Activated CD8-positive, alpha-beta memory T cell treated with anti-CD3 and anti-CD28 coated beads for 36 hours (primary cell): ENCODE measurements at regions not wholly inside any gene's neighbourhood (a gene's known extent, or its start where the extent isn't known, plus 50 kb on each side); places are given as distances from the start of the nearest gene placed in this dataset.
"Not testable (repeated sequence)": the region's sequence is repeated elsewhere in the genome, so short reads cannot be mapped to it uniquely, and the experiment has no call there.

ENCODE experiments used
- CTCF ChIA-PET: fragments of 350-600 bp; sonication (Branson Sonifier 250); formaldehyde crosslinking; loops from one replicate; lab custom pipeline; 2021; ENCODE audit warnings: antibody characterized with exemption; lab: Charles Lee
- POLR2A ChIA-PET: fragments of 350-600 bp; sonication (Branson Sonifier 250); formaldehyde crosslinking; loops from one replicate; lab custom pipeline; 2021; ENCODE audit warnings: antibody characterized with exemption; lab: Charles Lee

DNA sequence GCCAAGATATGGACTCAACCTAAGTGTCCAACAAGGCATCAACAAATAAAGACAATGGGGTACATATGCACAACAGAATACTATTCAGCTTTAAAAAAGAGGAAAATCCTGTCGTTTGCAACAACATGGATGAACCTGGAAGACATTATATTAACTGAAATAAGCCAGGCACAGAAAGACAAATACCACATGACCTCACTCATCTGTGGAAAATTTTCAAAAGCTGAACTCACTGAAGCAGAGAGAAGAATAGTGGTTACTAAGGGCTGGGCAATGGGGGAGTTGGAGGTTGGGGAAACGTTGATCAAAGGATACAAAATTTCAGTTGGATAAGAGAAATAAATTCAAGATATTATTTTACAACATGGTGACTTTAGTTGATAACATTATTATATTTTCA lies 221.4 kb upstream of the PITRM1 start:
- CTCF ChIA-PET: no interaction called here
- POLR2A ChIA-PET: no interaction called here

DNA sequence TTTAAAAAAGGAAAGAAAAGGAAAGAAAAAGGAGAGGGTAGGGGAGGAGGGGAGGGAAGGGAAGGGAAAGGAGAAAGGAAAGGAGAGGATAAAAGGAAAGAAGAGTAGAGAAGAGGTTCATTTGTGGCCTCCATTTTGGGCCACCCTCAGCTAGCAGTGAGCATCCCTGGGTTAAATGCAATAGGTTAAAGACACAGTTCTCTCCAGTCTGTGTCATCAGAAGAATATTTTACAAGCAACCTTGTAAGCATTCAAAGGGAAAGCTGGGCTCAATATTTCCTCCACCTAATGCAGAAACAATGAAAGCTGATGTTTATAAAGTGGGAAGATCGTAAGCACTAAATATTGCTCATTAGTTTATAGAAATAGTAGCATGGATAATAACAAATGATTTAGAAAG lies 219.1 kb upstream of the PITRM1 start:
- ChIA-PET POLR2A (no interaction called here), CTCF (no interaction called here)

DNA sequence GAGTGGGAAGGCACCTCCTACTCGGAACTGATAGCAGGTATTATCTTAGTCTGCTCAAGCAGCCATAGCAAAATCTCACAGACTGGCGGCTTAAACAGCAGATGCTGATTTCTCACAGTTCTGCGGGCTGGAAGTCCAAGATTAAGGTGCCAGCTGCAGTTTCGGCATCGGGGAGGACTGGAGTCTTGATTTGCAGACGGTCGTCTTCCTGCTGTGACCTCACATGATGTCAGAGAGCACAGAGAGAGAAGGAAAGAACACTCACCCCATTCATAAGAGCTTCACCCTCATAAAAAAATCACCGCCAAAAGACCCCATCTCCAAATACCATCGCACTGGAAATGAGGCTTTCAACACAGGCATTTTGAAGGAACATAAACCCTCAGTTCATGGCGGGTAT lies 216.5 kb upstream of the PITRM1 start:
- CTCF ChIA-PET: no interaction called here
- POLR2A ChIA-PET: interaction anchor here (0.7 kb wide), 1 partner anchor 20 kb away, joined by 3 read pairs; no protein-coding TSS in a partner anchor

DNA sequence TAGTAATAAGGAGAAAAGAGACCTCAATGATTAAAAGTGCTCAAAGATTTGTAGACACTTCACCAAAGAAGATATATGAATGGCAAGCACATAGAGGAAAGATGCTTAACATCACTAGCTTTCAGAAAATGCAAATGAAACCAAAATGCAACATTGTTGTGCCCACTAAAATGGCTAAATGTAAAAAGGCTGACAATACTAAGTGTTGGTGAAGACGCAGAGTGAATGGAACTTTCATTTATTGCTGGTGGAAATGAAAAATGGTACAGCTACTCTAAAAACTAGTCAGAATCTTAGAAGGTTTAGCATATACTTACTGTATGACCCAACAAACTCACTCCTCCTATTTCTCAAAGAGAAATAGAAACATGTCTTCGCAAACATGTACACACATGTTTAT lies 212.9 kb upstream of the PITRM1 start:
- POLR2A ChIA-PET: no interaction called here
- CTCF ChIA-PET: no interaction called here

DNA sequence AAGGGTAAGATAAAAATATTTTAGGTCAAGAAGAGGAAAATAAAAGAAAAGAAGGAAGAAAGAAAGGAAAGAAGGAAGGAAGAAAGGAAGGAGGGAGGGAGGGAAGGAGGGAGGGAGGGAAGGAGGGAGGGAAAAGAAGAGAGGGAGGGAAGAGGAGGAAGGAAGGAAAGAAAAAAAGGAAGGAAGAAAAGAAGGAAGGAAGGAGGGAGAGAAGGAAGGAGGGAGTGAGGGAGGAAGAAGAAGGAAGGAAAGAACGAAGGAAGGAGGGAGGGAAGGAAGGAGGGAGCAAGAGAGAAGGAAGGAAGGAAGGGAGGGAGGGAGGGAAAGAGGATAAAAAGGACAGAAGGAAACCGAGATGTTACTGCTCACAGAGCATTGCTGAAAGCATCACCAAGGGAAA lies 209.5 kb upstream of the PITRM1 start:
- ChIA-PET POLR2A (no interaction called here), CTCF (no interaction called here)

DNA sequence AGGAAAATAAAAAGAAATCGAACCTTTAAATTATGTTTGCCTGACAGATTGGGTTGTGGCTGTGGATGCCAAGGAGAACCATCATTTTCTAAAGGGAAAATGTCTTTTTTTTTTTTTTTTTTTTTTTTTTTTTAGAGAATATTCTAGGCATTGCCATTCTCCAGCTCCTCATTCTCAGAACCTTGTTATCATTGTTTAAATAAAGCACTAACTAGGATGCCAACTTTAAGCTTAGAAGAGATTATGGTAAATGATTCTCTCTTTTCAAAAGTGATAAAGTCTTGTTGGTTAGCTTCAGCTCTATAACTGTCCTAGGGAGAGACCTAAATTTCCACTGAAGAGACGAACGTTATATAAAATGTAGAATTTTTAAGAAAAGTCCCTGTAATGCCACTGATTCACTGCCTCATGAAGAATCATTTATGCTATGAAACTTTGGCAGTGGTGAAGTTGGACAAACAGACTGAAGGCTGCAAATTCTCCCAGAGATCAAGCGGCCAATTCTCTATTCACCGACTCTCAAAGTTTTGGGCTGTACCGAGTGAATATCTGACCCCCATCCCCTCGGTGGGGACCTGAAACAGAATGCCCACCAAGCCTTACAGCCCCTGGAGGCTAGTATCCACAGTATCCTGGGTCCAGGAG lies 207.9 kb upstream of the PITRM1 start:
- ChIA-PET POLR2A (no interaction called here), CTCF (no interaction called here)

DNA sequence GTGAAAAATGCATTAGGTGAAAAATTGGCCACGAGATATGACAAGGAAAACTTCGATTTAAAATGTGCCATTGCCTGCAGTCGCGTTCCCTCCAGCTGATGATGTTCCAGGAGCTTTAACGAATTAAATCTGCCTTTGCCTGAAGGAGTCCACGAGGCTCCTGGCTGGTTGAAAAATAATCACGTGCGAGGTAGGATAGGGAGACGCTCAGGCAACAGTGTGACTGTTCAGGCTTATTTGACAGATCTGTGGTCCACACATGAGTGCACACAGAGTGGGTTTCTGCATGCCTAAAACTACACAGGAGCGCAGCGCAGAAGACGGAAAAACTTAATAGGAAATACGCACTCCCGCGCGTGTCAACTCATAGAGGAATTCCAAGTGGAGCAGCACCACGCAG lies 204.0 kb upstream of the PITRM1 start:
- ChIA-PET POLR2A (no interaction called here), CTCF (no interaction called here)

DNA sequence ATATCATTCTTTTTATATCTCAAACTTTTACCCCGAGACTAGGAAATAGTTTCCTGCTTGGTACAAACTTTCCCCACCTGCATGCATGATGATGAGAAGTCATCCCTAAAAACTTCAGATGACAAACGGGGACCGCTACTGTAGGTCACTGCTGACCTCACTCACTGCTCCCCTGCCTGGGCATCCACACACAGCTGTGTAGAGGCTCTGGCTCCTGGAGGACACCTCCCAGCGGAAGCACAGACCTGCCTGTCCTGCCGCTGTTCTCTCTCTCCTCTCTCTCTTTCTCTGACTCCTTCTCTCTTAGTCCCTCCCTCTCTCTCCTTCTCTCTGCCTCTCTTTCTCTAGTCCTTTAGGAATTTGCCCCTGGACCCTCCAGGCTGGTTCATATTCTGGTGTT lies 202.9 kb upstream of the PITRM1 start:
- ChIA-PET CTCF (no interaction called here), POLR2A (no interaction called here)

DNA sequence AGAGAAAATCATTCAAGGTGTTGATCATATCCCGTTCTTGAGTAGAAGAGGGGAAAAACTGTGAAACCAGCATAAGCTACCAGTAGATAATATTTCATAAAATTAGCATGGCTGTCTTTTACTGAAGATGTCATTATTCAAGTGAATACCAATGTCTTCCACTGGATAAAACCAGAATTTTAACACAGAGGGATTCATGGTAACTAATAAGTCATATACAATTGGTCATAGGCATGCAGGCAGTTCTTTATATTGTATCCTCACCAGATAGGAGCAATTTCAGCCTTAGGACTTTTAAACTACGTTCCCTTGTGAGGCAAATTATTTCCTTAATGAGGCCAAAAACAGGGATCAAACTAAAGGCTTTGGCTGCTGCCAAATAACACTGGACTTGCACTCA lies 202.3 kb upstream of the PITRM1 start:
- POLR2A ChIA-PET: no interaction called here
- CTCF ChIA-PET: no interaction called here

DNA sequence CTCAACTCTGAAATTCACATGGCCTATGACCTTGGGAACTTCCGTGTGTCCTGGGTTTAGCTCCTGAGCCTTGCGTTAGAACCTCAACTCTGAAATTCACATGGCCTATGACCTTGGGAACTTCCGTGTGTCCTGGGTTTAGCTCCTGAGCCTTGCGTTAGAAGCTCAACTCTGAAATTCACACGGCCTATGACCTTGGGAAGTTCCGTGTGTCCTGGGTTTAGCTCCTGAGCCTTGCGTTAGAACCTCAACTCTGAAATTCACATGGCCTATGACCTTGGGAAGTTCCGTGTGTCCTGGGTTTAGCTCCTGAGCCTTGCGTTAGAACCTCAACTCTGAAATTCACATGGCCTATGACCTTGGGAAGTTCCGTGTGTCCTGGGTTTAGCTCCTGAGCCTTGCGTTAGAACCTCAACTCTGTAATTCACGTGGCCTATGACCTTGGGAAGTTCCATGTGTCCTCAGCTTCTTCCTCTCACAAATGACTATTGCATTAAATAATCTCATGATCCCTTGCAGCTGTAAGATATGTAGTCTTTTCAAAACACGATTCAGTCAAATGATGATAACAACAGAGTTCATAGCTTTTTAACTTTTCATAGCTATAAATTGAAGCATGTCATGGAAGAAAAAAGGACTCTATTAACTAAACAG lies 200.9 kb upstream of the PITRM1 start:
- POLR2A ChIA-PET, CTCF ChIA-PET: not testable (repeated sequence)

DNA sequence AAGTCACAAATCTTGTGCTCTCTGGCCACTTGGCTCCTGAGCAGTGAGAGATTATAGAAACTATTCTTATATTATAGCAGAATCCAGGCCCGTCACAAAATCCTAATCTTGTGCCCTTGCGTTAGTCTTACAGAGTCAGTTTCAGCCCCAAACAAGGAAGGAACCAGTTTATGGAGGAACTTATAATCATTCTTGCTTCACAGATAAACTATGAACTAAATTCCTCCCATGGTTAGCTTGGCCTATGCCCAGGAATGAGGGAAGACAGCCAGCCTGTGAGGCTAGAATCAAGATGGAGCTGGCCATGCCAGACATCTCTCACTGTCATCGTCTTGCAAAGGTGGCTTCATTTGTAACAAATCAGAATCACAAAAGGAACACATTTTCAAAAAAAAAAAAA lies 199.7 kb upstream of the PITRM1 start:
- ChIA-PET CTCF (no interaction called here), POLR2A (no interaction called here)

DNA sequence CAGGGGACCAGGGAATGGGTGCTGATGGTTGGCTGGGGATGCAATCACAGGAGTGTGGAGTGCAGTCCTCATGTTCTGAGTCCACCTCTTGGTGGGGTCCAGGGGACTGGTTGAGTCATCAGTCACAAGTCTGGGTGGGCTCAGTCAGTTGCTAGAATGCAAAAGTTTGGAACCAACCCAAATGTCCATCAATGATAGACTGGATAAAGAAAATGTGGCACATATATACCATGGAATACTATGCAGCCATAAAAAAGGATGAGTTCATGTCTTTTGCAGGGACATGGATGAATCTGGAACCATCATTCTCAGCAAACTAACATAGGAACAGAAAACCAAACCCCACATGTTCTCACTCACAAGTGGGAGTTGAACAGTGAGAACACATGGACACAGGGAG lies 199.0 kb upstream of the PITRM1 start:
- CTCF ChIA-PET, POLR2A ChIA-PET: not testable (repeated sequence)

DNA sequence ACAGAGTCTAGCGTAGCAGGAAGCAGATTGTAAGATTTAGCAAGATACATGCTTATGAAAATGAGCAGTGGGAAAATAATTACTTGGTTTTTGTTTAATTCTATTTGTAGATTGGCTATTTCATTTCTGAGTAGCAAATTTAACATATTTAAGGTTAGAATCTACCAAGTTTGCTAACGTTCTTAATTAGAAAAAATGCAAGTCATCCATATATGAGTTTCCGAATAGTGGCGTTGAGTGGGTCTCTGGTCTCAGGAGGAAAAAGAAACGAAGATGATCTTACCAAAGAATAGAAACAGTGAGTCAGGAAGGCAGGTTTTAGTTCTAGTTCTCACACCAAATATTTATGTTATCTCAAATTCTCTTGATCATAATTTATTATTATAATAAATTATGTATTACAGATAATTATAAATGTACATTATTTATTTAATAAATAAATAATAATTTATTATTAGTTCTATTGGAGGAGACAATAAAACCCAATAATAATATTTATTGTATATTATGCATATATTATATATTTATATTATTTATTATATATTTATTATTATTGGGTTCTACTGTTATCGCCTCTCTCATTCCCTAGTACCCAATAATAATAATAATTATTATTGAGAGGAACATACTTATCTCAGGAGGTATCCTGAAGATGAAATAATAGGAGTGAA lies 194.3 kb upstream of the PITRM1 start:
- ChIA-PET CTCF (no interaction called here), POLR2A (no interaction called here)

DNA sequence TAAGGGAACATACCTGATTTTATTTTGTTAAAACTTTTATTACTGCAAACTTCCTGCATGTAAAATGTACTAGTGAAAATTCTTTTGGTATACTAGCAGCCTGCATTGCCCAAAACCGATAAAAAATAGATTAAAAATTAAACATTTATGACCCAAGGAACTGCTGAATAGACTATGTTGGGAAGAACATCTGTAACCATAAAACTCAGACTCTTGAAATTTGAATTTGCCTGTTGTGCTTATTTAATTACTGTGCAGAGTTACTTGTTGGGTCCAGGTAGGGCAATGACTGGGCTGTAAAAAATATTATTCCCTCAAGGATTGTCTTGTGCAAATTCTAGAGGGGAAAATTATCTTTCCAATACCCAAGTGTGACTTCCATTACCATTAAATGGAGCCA lies 193.5 kb upstream of the PITRM1 start:
- CTCF ChIA-PET: no interaction called here
- POLR2A ChIA-PET: no interaction called here

DNA sequence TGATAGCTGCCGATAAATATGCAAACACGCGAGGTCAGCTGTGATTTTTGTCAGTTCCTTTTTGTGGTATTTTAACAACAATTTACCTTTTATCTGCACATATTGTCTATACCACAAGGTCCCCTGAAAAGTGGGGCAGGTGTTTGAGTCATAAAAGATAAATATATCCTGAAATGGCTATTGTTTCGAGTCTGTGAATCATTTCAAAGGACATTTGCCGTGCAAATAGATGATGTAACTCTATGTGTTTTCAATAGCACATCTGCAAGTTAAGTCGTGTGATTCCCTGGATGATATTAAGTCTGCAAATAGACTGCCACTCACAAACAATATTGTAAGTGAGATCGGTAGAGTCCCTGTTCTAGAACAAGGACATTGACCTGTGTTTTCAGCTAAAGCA lies 193.0 kb upstream of the PITRM1 start:
- CTCF ChIA-PET: no interaction called here
- POLR2A ChIA-PET: no interaction called here

DNA sequence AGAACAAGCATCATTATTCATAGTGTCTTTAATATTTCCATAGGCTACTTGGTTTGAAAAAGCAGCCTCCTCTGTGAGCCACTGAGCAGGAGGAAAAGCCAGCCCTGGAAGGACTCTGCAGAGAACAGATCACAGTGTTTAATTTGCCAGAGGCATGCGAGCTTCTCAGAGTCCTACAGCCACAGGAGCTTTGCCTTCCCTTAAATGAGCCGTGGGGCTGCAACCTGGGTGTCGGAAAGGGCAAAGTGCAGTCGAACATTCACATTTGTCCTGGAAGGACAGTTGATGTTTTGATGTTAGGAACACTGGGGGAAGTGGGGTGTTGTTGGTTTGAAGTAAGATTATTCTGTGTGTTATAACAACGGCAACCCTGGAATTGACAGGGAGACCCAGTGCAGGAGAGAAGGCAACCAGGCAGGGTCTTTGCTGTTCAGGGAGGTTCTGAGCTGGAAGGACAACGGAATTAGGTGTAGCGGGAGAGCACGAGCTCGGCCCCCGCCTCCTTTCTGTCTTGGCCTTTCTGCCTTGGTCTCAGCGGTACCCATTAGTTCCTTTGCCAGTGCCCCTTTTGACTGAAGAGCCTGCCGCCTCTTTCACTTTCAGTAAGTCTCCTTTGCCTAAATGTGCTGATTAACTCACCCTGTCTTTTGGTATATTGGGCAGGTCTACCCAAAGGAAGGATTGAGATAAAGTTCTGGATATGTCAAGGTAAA lies 192.3 kb upstream of the PITRM1 start:
- CTCF ChIA-PET: no interaction called here
- POLR2A ChIA-PET: no interaction called here

DNA sequence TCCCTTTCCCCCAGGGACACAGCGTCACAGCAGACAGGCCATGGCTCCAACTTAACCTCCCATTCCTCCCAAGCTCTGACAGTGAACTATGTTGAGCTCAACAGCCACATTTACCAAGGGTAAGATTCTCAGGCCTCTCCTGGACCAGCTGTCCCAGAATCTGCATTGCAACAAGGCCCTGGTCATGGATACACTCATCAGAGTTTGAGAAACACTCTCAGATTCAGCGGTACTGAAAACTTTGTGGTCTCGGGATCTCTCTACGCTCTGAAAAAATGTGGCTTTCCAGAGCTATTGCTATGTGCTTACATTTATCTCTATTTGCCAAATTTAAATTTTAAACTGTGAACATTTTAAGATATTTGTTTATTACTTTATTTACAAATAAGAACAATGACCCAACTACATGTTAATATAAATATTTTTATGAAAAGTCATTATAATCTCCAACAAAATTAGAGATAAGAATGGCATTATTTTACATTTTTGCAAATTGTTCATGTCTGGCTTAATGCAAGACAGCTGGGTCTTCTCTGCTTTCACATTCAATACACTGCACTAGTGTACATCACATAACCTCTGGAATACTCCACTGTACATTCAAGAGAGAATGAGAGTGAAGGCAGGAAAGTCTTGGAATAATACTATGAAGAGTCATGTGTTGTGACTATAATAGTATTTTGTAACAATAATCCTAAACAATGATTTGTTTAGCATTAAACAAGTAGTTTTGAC lies 190.9 kb upstream of the PITRM1 start:
- POLR2A ChIA-PET: no interaction called here
- CTCF ChIA-PET: no interaction called here

DNA sequence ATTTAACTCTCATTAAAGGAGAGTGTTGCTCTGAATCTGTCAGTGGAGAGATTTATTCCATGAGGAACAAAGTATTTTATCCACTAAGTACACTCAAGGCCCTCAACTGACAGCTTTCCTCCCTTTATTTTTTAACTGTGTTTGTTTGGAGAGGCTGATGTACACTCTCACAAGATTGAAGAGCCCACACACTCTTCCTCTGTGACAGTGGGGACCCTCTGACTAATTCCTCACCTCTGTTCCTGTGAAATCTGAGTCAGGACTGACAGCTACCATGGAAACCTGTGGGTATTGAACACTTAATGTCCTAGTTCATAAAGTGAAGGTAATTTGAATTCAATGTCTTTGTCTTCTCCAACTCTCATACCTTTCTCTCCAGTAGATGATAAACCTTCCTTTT lies 189.8 kb upstream of the PITRM1 start:
- POLR2A ChIA-PET: no interaction called here
- CTCF ChIA-PET: no interaction called here

DNA sequence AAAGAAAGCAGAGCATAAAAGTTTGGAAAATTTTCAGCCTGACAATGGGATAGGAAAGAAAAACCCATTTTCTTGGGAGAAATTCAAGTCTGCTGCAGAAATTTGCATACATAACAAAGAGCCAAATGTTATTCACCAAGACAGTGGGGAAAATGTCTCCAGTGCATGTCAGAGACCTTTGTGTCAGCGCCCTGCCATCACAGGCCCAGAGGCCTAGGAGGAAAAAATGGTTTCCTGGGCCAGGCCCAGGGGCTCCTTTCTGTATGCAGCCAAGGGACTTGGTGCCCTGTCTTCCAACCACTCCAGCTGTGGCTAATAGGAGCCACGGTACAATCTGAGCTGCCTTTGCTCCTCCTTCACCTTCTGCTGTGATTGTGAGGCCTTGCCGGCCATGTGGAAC lies 189.1 kb upstream of the PITRM1 start:
- ChIA-PET CTCF (no interaction called here), POLR2A (no interaction called here)

DNA sequence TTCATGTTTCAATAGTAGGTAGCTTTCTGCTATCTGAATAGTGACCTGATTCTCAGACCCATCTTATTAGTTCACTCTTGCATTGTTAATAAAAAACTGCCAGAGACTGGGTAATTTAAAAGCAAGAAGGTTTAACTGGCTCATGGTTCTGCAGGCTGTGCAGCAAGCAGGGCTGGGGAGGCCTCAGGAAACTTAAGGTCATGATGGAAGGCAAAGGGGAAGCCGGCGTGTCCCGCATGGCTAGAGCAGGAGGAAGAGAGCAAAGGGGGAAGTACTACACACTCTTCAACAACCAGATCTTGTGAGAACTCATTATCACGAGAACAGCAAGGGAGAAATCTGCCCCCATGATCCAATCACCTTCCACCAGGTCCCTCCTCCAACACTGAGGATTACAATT lies 185.2 kb upstream of the PITRM1 start:
- POLR2A ChIA-PET: no interaction called here
- CTCF ChIA-PET: no interaction called here
